Upper lobe of left lung (tissue), 6 donors: ENCODE measurements at regions not wholly inside any gene's neighbourhood (a gene's known extent, or its start where the extent isn't known, plus 50 kb on each side); places are given as distances from the start of the nearest gene placed in this dataset.

ENCODE experiments used
- ATAC-seq, 2 donors: fragments of 200-7000 bp; cut with Tn5 transposase; one replicate each; pipeline ENCODE4 v1.9.1; 2022; ENCODE audit warnings: mild to moderate bottlenecking in 2 of 2, moderate library complexity in 2 of 2; ENCODE audit not compliant: low FRiP score in 2 of 2
- DNase-seq, 2 donors: peaks; one replicate each; pipeline ENCODE4 v3.0.0-alpha.2; 2019 to 2020
- H3K27ac ChIP-seq, 4 donors: fragments of 200-600 bp; sonication (generic); one replicate each; pipeline ENCODE4 v1.5.1; 2016 to 2019
- H3K27me3 ChIP-seq, 4 donors: fragments of 200-600 bp; sonication (generic); one replicate each; pipeline ENCODE4 v1.5.1; 2017 to 2019
- H3K36me3 ChIP-seq, 4 donors: fragments of 200-600 bp; sonication (generic); one replicate each; pipeline ENCODE4 v1.5.1; 2016 to 2019
- H3K4me1 ChIP-seq, 4 donors: fragments of 200-600 bp; sonication (generic); one replicate each; pipeline ENCODE4 v1.5.1; 2018 to 2019
- H3K4me3 ChIP-seq, 4 donors: fragments of 200-600 bp; sonication (generic); one replicate each; pipeline ENCODE4 v1.5.1; 2017 to 2019; ENCODE audit warnings: mild to moderate bottlenecking in 2 of 4, moderate library complexity in 1 of 4
- H3K9me3 ChIP-seq, 4 donors: fragments of 200-600 bp; sonication (generic); one replicate each; pipeline ENCODE4 v1.5.1; 2018 to 2019
- CTCF ChIP-seq, 6 experiments: fragments of 450-650 bp in 4 of 6; fragments of 200-600 bp in 2 of 6; sonication (generic) in 2 of 6; IDR thresholded peaks; one replicate each; pipeline ENCODE4 v1.5.1; 2016 to 2019; ENCODE audit warnings: antibody characterized with exemption in 6 of 6
- EP300 ChIP-seq, 4 donors: sonication (generic); formaldehyde crosslinking; IDR thresholded peaks; one replicate each; pipeline ENCODE4 v1.5.1; 2017; ENCODE audit warnings: antibody characterized with exemption in 4 of 4, control low read depth in 2 of 4
- POLR2A ChIP-seq, 4 donors: fragments of 450-650 bp; IDR thresholded peaks; one replicate each; pipeline ENCODE4 v1.5.1; 2016 to 2017; ENCODE audit warnings: antibody characterized with exemption in 4 of 4, mild to moderate bottlenecking in 2 of 4
- POLR2AphosphoS5 ChIP-seq, 2 donors: sonication (generic); formaldehyde crosslinking; IDR thresholded peaks; one replicate each; pipeline ENCODE4 v1.5.1; 2017; ENCODE audit warnings: antibody characterized with exemption in 2 of 2
- WGBS, 2 donors: methylation state at CpG; one replicate each; pipeline ENCODE4 v1.1.5; 2017 to 2018; 5-methylcytosine and 5-hydroxymethylcytosine counted together
- donor health status: DM: no; HTN: no; CAD: no; lungs with moderate emphysema.
- donor health status: DM: no; HTN: yes; CAD: no; lungs with severe emphysema.

GRCh38 chr5:8769631-8770030, 776.2 kb downstream of the SEMA5A start:
- Histone ChIP-seq H3K27ac (no peak overlapping the region), H3K4me3 (no peak overlapping the region), H3K4me1 (no peaks in the 10 kb centered on the region), H3K36me3 (no peaks in the 10 kb centered on the region), H3K27me3 (no peaks in the 10 kb centered on the region), H3K9me3 (no peaks in the 10 kb centered on the region)
- no peak for ATAC-seq
- WGBS, 2 donors, result 76 to 77% methylated on average over 3 of the region's 3 CpGs
- DNase-seq, result no peak
- TF ChIP-seq POLR2AphosphoS5 (IDR thresholded peaks at IDR 0.05), result no peak
- no peak for TF ChIP-seq CTCF (IDR thresholded peaks at IDR 0.05)
- no peak for TF ChIP-seq POLR2A (IDR thresholded peaks at IDR 0.05)
- TF ChIP-seq EP300 (IDR thresholded peaks at IDR 0.05), result no peak

- H3K4me3 ChIP-seq, result no peak overlapping the region
These were observed 775.4 kb downstream of the SEMA5A start for GRCh38 chr5:8770431-8770830.

GRCh38 chr5:8773046-8773615, 772.7 kb downstream of the SEMA5A start:
- H3K9me3 ChIP-seq, result no peaks in the 10 kb centered on the region
- H3K4me1 ChIP-seq, result no peaks in the 10 kb centered on the region
- 75 to 80% methylated on average over 5 of the region's 5 CpGs for WGBS, 2 donors

More at GRCh38 chr5:8770431-8770830, 775.4 kb downstream of the SEMA5A start:
- H3K9me3 ChIP-seq, result no peaks in the 10 kb centered on the region
- no peak for DNase-seq
- no peak overlapping the region for H3K27ac ChIP-seq
- no peaks in the 10 kb centered on the region for H3K36me3 ChIP-seq
- no peak for ATAC-seq
- 70 to 90% methylated on average over 3 of the region's 3 CpGs for WGBS, 2 donors
- H3K4me1 ChIP-seq, result no peaks in the 10 kb centered on the region
- no peaks in the 10 kb centered on the region for H3K27me3 ChIP-seq
- no peak for TF ChIP-seq POLR2A (IDR thresholded peaks at IDR 0.05)
- no peak for TF ChIP-seq EP300 (IDR thresholded peaks at IDR 0.05)

GRCh38 chr5:8784692-8785091, 761.2 kb downstream of the SEMA5A start:
- DNase-seq, result no peak
- H3K27me3 ChIP-seq, result no peaks in the 10 kb centered on the region
- H3K36me3 ChIP-seq, result no peaks in the 10 kb centered on the region
- whole genome bisulfite sequencing, 2 donors, result 85 to 86% methylated on average over 2 of the region's 2 CpGs
- no peaks in the 10 kb centered on the region for H3K4me1 ChIP-seq
- H3K27ac ChIP-seq, result no peak overlapping the region
- TF ChIP-seq EP300 (IDR thresholded peaks at IDR 0.05) (no peak), POLR2AphosphoS5 (IDR thresholded peaks at IDR 0.05) (no peak), POLR2A (IDR thresholded peaks at IDR 0.05) (no peak), CTCF (IDR thresholded peaks at IDR 0.05) (no peak)
- H3K4me3 ChIP-seq, result no peak overlapping the region
- no peak for ATAC-seq
- no peaks in the 10 kb centered on the region for H3K9me3 ChIP-seq

More at GRCh38 chr5:8773046-8773615, 772.7 kb downstream of the SEMA5A start:
- Histone ChIP-seq H3K27me3 (no peaks in the 10 kb centered on the region), H3K36me3 (no peaks in the 10 kb centered on the region), H3K4me3 (no peak overlapping the region), H3K27ac (no peak overlapping the region)
- TF ChIP-seq POLR2AphosphoS5 (IDR thresholded peaks at IDR 0.05) (no peak), CTCF (IDR thresholded peaks at IDR 0.05) (no peak), EP300 (IDR thresholded peaks at IDR 0.05) (no peak), POLR2A (IDR thresholded peaks at IDR 0.05) (no peak)
- DNase-seq, result no peak
- no peak for ATAC-seq

- no peak for TF ChIP-seq POLR2A (IDR thresholded peaks at IDR 0.05)
- no peak for ATAC-seq
- 54 to 76% methylated on average over 3 of the region's 3 CpGs for WGBS, 2 donors
These were observed 757.6 kb downstream of the SEMA5A start for GRCh38 chr5:8788246-8788645.

GRCh38 chr5:8805653-8806052, 740.2 kb downstream of the SEMA5A start:
- ATAC-seq (no peak), DNase-seq (no peak)
- no peaks in the 10 kb centered on the region for H3K36me3 ChIP-seq
- H3K27ac ChIP-seq, result no peak overlapping the region
- peaks cover 0 to 28% (median 7%) of the 10 kb centered on the region in 4 donors for H3K9me3 ChIP-seq
- no peak for TF ChIP-seq POLR2AphosphoS5 (IDR thresholded peaks at IDR 0.05)
- no peak for TF ChIP-seq EP300 (IDR thresholded peaks at IDR 0.05)
- no peak for TF ChIP-seq CTCF (IDR thresholded peaks at IDR 0.05)
- no peak for TF ChIP-seq POLR2A (IDR thresholded peaks at IDR 0.05)
- H3K4me3 ChIP-seq, result no peak overlapping the region
- H3K27me3 ChIP-seq, result no peaks in the 10 kb centered on the region
- H3K4me1 ChIP-seq, result no peaks in the 10 kb centered on the region

More at GRCh38 chr5:8788246-8788645, 757.6 kb downstream of the SEMA5A start:
- DNase-seq, result no peak
- no peak overlapping the region for H3K4me3 ChIP-seq
- H3K9me3 ChIP-seq, result no peaks in the 10 kb centered on the region
- H3K27ac ChIP-seq, result no peak overlapping the region
- H3K27me3 ChIP-seq, result no peaks in the 10 kb centered on the region
- no peaks in the 10 kb centered on the region for H3K4me1 ChIP-seq
- H3K36me3 ChIP-seq, result no peaks in the 10 kb centered on the region
